HAP-1 (cell line): ENCODE measurements at regions not wholly inside any gene's neighbourhood (a gene's known extent, or its start where the extent isn't known, plus 50 kb on each side); places are given as distances from the start of the nearest gene placed in this dataset.

Experiments
- DNase-seq, 2 experiments: peaks; one replicate each; pipeline ENCODE4 v3.0.0-alpha.2; 2016 to 2020; ENCODE audit warnings: low spot score in 2 of 2
- H3K27me3 ChIP-seq: fragments of 250-450 bp; sonication (Bioruptor Pico); 2 replicates; pipeline ENCODE4 v1.5.1; 2020; ENCODE audit warnings: low read depth, mild to moderate bottlenecking, moderate library complexity
- H3K36me3 ChIP-seq: fragments of 250-450 bp; sonication (Bioruptor Pico); replicated peaks from 2 replicates; pipeline ENCODE4 v1.5.1; 2020; ENCODE audit warnings: mild to moderate bottlenecking
- H3K4me1 ChIP-seq: fragments of 250-450 bp; sonication (Bioruptor Pico); 2 replicates; pipeline ENCODE4 v1.5.1; 2020; ENCODE audit warnings: mild to moderate bottlenecking
- H3K4me3 ChIP-seq: fragments of 250-450 bp; sonication (Bioruptor Pico); 2 replicates; pipeline ENCODE4 v1.5.1; 2020; ENCODE audit warnings: mild to moderate bottlenecking, moderate library complexity
- H3K9me3 ChIP-seq: fragments of 250-450 bp; sonication (Bioruptor Pico); 2 replicates; pipeline ENCODE4 v1.5.1; 2020; ENCODE audit warnings: mild to moderate bottlenecking, moderate library complexity
- in situ Hi-C: fragments of 300-500 bp; cut with MboI; formaldehyde crosslinking; loops from 3 replicates; pipeline ENCODE4 v1.14.3; 2020; ENCODE audit warnings: low sequenced_read_pairs, inconsistent platforms, mixed read lengths

- Histone ChIP-seq H3K36me3 (no peaks in the 10 kb centered on the region; the same call in 1 of the 2 replicates), H3K27me3 (no peaks in the 10 kb centered on the region), H3K4me1 (no peaks in the 10 kb centered on the region), H3K9me3 (no peaks in the 10 kb centered on the region), H3K4me3 (no peak overlapping the region)
- DNase-seq = no peak
- in situ Hi-C loops = no loop called here
These were observed 66.5 kb downstream of the GLI2 start for GRCh38 chr2:120802158-120802557.

- H3K36me3 ChIP-seq = no peaks in the 10 kb centered on the region; the same call in 1 of the 2 replicates
- in situ Hi-C loops = no loop called here
- no peak for DNase-seq
These were observed 67.3 kb downstream of the GLI2 start for GRCh38 chr2:120802867-120803484.

GRCh38 chr2:120803764-120804335, 68.2 kb downstream of the GLI2 start:
- no peak overlapping the region for H3K4me3 ChIP-seq
- in situ Hi-C loops = no loop called here
- no peaks in the 10 kb centered on the region for H3K9me3 ChIP-seq
- no peaks in the 10 kb centered on the region; the same call in 1 of the 2 replicates for H3K36me3 ChIP-seq
- no peaks in the 10 kb centered on the region for H3K4me1 ChIP-seq
- no peak for DNase-seq
- H3K27me3 ChIP-seq = no peaks in the 10 kb centered on the region

More at GRCh38 chr2:120802867-120803484, 67.3 kb downstream of the GLI2 start:
- Histone ChIP-seq H3K4me1 (no peaks in the 10 kb centered on the region), H3K9me3 (no peaks in the 10 kb centered on the region), H3K4me3 (no peak overlapping the region), H3K27me3 (no peaks in the 10 kb centered on the region)

- Histone ChIP-seq H3K27me3 (no peaks in the 10 kb centered on the region), H3K36me3 (no peaks in the 10 kb centered on the region; the same call in 1 of the 2 replicates), H3K4me1 (no peaks in the 10 kb centered on the region), H3K4me3 (no peak overlapping the region), H3K9me3 (no peaks in the 10 kb centered on the region)
- in situ Hi-C loops = no loop called here
- DNase-seq = no peak
These were observed 68.8 kb downstream of the GLI2 start for GRCh38 chr2:120804459-120804858.

- Histone ChIP-seq H3K36me3 (no peaks in the 10 kb centered on the region; the same call in 1 of the 2 replicates), H3K9me3 (no peaks in the 10 kb centered on the region), H3K4me1 (no peaks in the 10 kb centered on the region), H3K4me3 (no peak overlapping the region), H3K27me3 (no peaks in the 10 kb centered on the region)
- in situ Hi-C loops = no loop called here
- DNase-seq = no peak
These were observed 69.3 kb downstream of the GLI2 start for GRCh38 chr2:120805011-120805410.

GRCh38 chr2:120805602-120806001, 69.9 kb downstream of the GLI2 start:
- no peaks in the 10 kb centered on the region; the same call in 1 of the 2 replicates for H3K36me3 ChIP-seq
- no peaks in the 10 kb centered on the region for H3K4me1 ChIP-seq
- in situ Hi-C loops = no loop called here
- no peaks in the 10 kb centered on the region for H3K9me3 ChIP-seq
- H3K4me3 ChIP-seq = no peak overlapping the region
- no peaks in the 10 kb centered on the region for H3K27me3 ChIP-seq
- no peak for DNase-seq

GRCh38 chr2:120807751-120808150, 72.1 kb downstream of the GLI2 start:
- Histone ChIP-seq H3K9me3 (no peaks in the 10 kb centered on the region), H3K36me3 (no peaks in the 10 kb centered on the region; the same call in 1 of the 2 replicates), H3K4me3 (no peak overlapping the region), H3K27me3 (no peaks in the 10 kb centered on the region), H3K4me1 (no peaks in the 10 kb centered on the region)
- DNase-seq = no peak
- in situ Hi-C loops = no loop called here

- no peaks in the 10 kb centered on the region for H3K27me3 ChIP-seq
- H3K4me1 ChIP-seq = no peaks in the 10 kb centered on the region
- no peak for DNase-seq
- H3K9me3 ChIP-seq = no peaks in the 10 kb centered on the region
- no peak overlapping the region for H3K4me3 ChIP-seq
- in situ Hi-C loops = no loop called here
- no peaks in the 10 kb centered on the region for H3K36me3 ChIP-seq
These were observed 73.5 kb downstream of the GLI2 start for GRCh38 chr2:120809151-120809550.

GRCh38 chr2:120809609-120810440, 74.2 kb downstream of the GLI2 start:
- Histone ChIP-seq H3K4me1 (no peaks in the 10 kb centered on the region), H3K9me3 (no peaks in the 10 kb centered on the region), H3K4me3 (no peak overlapping the region), H3K36me3 (no peaks in the 10 kb centered on the region), H3K27me3 (no peaks in the 10 kb centered on the region)
- in situ Hi-C loops = no loop called here
- no peak for DNase-seq

GRCh38 chr2:120810639-120811038, 75.0 kb downstream of the GLI2 start:
- H3K4me3 ChIP-seq = no peak overlapping the region
- H3K9me3 ChIP-seq = no peaks in the 10 kb centered on the region
- DNase-seq = no peak
- H3K36me3 ChIP-seq = no peaks in the 10 kb centered on the region
- in situ Hi-C loops = no loop called here
- no peaks in the 10 kb centered on the region for H3K4me1 ChIP-seq
- no peaks in the 10 kb centered on the region for H3K27me3 ChIP-seq

GRCh38 chr2:120812866-120813265, 77.2 kb downstream of the GLI2 start:
- Histone ChIP-seq H3K4me3 (no peak overlapping the region), H3K27me3 (no peaks in the 10 kb centered on the region), H3K9me3 (no peaks in the 10 kb centered on the region), H3K36me3 (no peaks in the 10 kb centered on the region), H3K4me1 (no peaks in the 10 kb centered on the region)
- in situ Hi-C loops = no loop called here
- no peak for DNase-seq

- in situ Hi-C loops = no loop called here
- H3K4me3 ChIP-seq = no peak overlapping the region
These were observed 78.7 kb downstream of the GLI2 start for GRCh38 chr2:120814352-120814751.

GRCh38 chr2:120815292-120815691, 79.6 kb downstream of the GLI2 start:
- Histone ChIP-seq H3K27me3 (no peaks in the 10 kb centered on the region), H3K4me3 (no peak overlapping the region), H3K36me3 (no peaks in the 10 kb centered on the region), H3K4me1 (no peaks in the 10 kb centered on the region), H3K9me3 (no peaks in the 10 kb centered on the region)
- in situ Hi-C loops = no loop called here
- no peak for DNase-seq

More at GRCh38 chr2:120814352-120814751, 78.7 kb downstream of the GLI2 start:
- Histone ChIP-seq H3K4me1 (no peaks in the 10 kb centered on the region), H3K9me3 (no peaks in the 10 kb centered on the region), H3K36me3 (no peaks in the 10 kb centered on the region), H3K27me3 (no peaks in the 10 kb centered on the region)
- no peak for DNase-seq
